Gastrocnemius medialis (tissue), 4 donors: ENCODE measurements at regions not wholly inside any gene's neighbourhood (a gene's known extent, or its start where the extent isn't known, plus 50 kb on each side); places are given as distances from the start of the nearest gene placed in this dataset.
"Not testable (repeated sequence)": the region's sequence is repeated elsewhere in the genome, so short reads cannot be mapped to it uniquely, and the experiment has no call there.

Source experiments
- ATAC-seq, 2 donors: fragments of 150-250 bp; one replicate each; pipeline ENCODE4 v1.9.1; 2016
- DNase-seq, 2 donors: peaks; one replicate each; pipeline ENCODE4 v3.0.0-alpha.2; 2019
- H3K27ac ChIP-seq, 4 donors: fragments of 200-600 bp; sonication (generic); 1 replicate in 1 of 4; 2 replicates in 3 of 4; pipeline ENCODE4 v1.5.1; 2016 to 2018; ENCODE audit warnings: mild to moderate bottlenecking in 2 of 4, moderate library complexity in 1 of 4
- H3K27me3 ChIP-seq, 3 donors: fragments of 200-600 bp; sonication (generic) in 2 of 3; 1 replicate in 1 of 3; 2 replicates in 2 of 3; pipeline versions ENCODE4 v1.5.1 to v1.6.0; 2016 to 2019; ENCODE audit warnings: mild to moderate bottlenecking in 1 of 3, moderate library complexity in 1 of 3
- H3K36me3 ChIP-seq, 2 donors: fragments of 200-600 bp; sonication (generic) in 1 of 2; one replicate each; pipeline ENCODE4 v1.5.1; 2017 to 2018
- H3K4me1 ChIP-seq, 2 donors: fragments of 200-600 bp; sonication (generic) in 1 of 2; one replicate each; pipeline ENCODE4 v1.5.1; 2016 to 2017; ENCODE audit warnings: mild to moderate bottlenecking in 2 of 2
- H3K4me3 ChIP-seq, 4 donors: fragments of 200-600 bp; sonication (generic) in 3 of 4; 1 replicate in 1 of 4; 2 replicates in 3 of 4; pipeline ENCODE4 v1.5.1; 2016 to 2019; ENCODE audit warnings: mild to moderate bottlenecking in 2 of 4
- H3K9me3 ChIP-seq, 3 donors: fragments of 200-600 bp; sonication (generic) in 2 of 3; 1 replicate in 1 of 3; 2 replicates in 2 of 3; pipeline ENCODE4 v1.5.1; 2016 to 2019
- POLR2A ChIP-seq, 2 donors: fragments of 450-650 bp; IDR thresholded peaks; one replicate each; pipeline ENCODE4 v1.6.1; 2017; ENCODE audit warnings: antibody characterized with exemption in 2 of 2, mild to moderate bottlenecking in 2 of 2, moderate library complexity in 2 of 2
- in situ Hi-C, 4 donors: fragments of 200-750 bp; cut with MboI; loops; one replicate each; pipeline versions ENCODE4 v1.15.0 to v1.8.0; 2017; ENCODE audit warnings: low sequenced_read_pairs in 4 of 4
- intact Hi-C: fragments of 100-400 bp; cut with DNase I; formaldehyde crosslinking; loops from one replicate; pipeline ENCODE4 v1.15.1; 2023; ENCODE audit warnings: low total_unique reads
- TF ChIP-seq, protein P1 (sequence below), 5 experiments: fragments of 450-650 bp in 3 of 5; fragments of 200-600 bp in 2 of 5; sonication (generic) in 2 of 5; IDR thresholded peaks in 4 of 5; conservative IDR thresholded peaks in 1 of 5; 1 replicate in 4 of 5; 2 replicates in 1 of 5; pipeline ENCODE4 v1.5.1; 2016 to 2019; ENCODE audit warnings: antibody characterized with exemption in 5 of 5, mild to moderate bottlenecking in 3 of 5, moderate library complexity in 3 of 5

DNA sequence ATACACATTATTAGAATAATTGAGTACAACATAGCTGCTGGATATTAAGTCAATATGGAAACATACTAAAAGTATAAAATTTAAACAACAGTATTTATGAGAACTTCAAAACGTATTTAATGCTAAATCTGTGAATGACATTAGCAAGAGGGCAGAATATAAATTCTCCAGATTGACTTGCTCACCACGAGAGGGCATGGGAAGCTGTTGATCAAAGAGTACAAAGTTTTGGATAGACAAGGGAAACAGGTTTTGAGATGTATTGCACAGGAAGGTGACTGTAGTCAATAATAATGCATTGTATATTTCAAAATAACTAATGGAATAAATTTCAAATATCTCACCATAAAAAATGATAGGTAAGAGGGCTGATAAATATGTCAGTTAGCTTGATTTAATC, 768.2 kb downstream of the CENPC start:
- TF ChIP-seq, protein P1, sequence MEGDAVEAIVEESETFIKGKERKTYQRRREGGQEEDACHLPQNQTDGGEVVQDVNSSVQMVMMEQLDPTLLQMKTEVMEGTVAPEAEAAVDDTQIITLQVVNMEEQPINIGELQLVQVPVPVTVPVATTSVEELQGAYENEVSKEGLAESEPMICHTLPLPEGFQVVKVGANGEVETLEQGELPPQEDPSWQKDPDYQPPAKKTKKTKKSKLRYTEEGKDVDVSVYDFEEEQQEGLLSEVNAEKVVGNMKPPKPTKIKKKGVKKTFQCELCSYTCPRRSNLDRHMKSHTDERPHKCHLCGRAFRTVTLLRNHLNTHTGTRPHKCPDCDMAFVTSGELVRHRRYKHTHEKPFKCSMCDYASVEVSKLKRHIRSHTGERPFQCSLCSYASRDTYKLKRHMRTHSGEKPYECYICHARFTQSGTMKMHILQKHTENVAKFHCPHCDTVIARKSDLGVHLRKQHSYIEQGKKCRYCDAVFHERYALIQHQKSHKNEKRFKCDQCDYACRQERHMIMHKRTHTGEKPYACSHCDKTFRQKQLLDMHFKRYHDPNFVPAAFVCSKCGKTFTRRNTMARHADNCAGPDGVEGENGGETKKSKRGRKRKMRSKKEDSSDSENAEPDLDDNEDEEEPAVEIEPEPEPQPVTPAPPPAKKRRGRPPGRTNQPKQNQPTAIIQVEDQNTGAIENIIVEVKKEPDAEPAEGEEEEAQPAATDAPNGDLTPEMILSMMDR (IDR thresholded peaks at IDR 0.05 in 4 of 5, conservative IDR thresholded peaks at IDR 0.05 in 1 of 5) = no peak
- no peak for TF ChIP-seq POLR2A (IDR thresholded peaks at IDR 0.05)
- no peak overlapping the region for H3K27ac ChIP-seq
- H3K9me3 ChIP-seq = no peaks in the 10 kb centered on the region
- no peaks in the 10 kb centered on the region for H3K4me1 ChIP-seq
- DNase-seq = no peak
- intact Hi-C loops (no loop called here), in situ Hi-C loops (no loop called here)
- ATAC-seq = no peak
- H3K27me3 ChIP-seq = no peaks in the 10 kb centered on the region
- no peak overlapping the region for H3K4me3 ChIP-seq
- H3K36me3 ChIP-seq = no peaks in the 10 kb centered on the region

DNA sequence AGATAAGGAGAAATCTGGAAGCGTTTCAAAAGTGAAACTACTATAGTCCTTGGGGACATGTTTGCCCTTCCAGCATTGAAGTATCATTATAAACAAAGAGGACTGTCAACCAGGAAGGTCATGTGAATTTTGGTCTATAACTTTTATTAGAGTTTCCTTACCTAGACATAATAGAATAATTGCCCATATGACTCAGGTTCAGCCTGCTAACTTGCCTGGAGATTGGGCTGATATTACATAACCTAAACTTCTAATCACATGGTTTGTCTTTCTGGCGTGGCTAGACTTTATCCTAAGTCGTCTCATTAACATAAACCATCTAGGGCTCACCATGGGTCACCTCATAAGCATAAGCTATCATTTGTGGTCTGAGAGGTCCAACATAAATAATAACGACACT, 775.9 kb downstream of the CENPC start:
- Histone ChIP-seq H3K36me3 (no peaks in the 10 kb centered on the region), H3K27ac (no peak overlapping the region), H3K9me3 (no peaks in the 10 kb centered on the region), H3K4me3 (no peak overlapping the region), H3K27me3 (no peaks in the 10 kb centered on the region), H3K4me1 (no peaks in the 10 kb centered on the region)
- ATAC-seq (no peak), DNase-seq (no peak)
- in situ Hi-C loops = no loop called here
- TF ChIP-seq, protein P1 (IDR thresholded peaks at IDR 0.05 in 4 of 5, conservative IDR thresholded peaks at IDR 0.05 in 1 of 5) = no peak
- TF ChIP-seq POLR2A (IDR thresholded peaks at IDR 0.05) = no peak
- intact Hi-C loops = no loop called here

DNA sequence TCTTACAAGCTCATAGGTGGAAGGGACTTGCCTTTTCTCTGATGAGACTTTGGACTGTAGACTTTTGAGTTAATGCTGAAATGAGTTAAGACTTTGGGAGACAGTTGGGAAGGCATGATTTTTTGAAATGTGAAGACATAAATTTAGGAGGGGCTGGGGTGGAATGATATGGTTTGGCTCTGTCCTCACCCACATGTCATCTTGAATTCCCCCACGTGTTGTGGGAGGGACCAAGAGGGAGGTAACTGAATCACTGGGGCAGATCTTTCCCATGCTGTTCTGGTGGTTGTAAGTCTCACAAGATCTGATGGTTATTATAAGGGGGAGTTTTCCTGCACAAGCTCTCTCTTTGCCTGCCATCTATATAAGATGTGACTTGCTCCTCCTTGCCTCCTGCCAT, 777.9 kb downstream of the CENPC start:
- H3K4me3 ChIP-seq = no peak overlapping the region
- H3K27ac ChIP-seq = no peak overlapping the region
- no peaks in the 10 kb centered on the region for H3K27me3 ChIP-seq
- ATAC-seq (no peak), DNase-seq (no peak)
- no peaks in the 10 kb centered on the region for H3K36me3 ChIP-seq
- H3K4me1 ChIP-seq = no peaks in the 10 kb centered on the region
- intact Hi-C loops (no loop called here), in situ Hi-C loops (no loop called here)
- TF ChIP-seq, protein P1 (IDR thresholded peaks at IDR 0.05 in 4 of 5, conservative IDR thresholded peaks at IDR 0.05 in 1 of 5) = no peak
- no peak for TF ChIP-seq POLR2A (IDR thresholded peaks at IDR 0.05)
- no peaks in the 10 kb centered on the region for H3K9me3 ChIP-seq

DNA sequence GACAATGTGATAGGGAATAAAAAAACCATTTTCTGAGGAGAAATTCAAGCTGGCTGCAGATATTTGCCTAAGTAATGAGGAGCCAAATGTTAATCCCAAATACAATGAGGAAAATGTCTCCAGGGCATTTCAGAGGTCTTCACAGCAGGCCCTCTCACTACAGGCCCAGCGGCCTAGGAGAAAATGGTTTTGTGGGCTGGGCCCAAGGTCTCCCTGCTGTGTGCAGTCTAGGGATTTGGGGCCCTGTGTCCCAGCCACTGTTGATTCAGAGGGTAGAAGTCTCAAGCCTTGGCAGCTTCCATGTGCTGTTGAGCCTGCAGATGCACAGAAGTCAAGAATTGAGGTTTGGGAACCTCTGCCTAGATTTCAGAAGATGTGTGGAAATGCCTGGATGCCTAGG, 778.7 kb downstream of the CENPC start:
- H3K4me1 ChIP-seq = no peaks in the 10 kb centered on the region
- H3K36me3 ChIP-seq = no peaks in the 10 kb centered on the region
- DNase-seq (no peak), ATAC-seq (no peak)
- in situ Hi-C loops (no loop called here), intact Hi-C loops (no loop called here)
- no peak overlapping the region for H3K4me3 ChIP-seq
- no peaks in the 10 kb centered on the region for H3K27me3 ChIP-seq
- TF ChIP-seq POLR2A (IDR thresholded peaks at IDR 0.05) = no peak
- TF ChIP-seq, protein P1 (IDR thresholded peaks at IDR 0.05 in 4 of 5, conservative IDR thresholded peaks at IDR 0.05 in 1 of 5) = no peak
- no peak overlapping the region for H3K27ac ChIP-seq
- no peaks in the 10 kb centered on the region for H3K9me3 ChIP-seq

DNA sequence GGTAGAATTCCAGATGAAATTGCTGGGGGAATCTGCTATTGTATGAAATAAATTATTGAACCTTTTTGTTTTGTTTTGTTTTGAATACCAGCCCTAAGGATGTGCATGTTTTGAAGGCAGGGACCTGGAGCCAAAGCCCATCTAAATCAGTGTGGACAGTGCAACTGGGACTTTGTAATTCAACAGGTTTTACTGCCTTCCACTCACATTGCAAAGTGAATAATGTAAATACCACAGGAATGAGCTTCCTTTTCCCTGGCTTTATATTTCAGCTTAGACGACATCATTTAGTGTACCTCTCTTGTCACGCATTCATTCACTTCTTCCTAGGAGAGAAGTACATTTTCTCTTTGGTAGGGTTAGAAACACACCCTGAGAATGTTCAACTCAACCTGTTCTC, 795.0 kb downstream of the CENPC start:
- no peak for ATAC-seq
- no peaks in the 10 kb centered on the region for H3K36me3 ChIP-seq
- in situ Hi-C loops = no loop called here
- no peak overlapping the region for H3K27ac ChIP-seq
- H3K9me3 ChIP-seq = no peaks in the 10 kb centered on the region
- DNase-seq = no peak
- no peak for TF ChIP-seq POLR2A (IDR thresholded peaks at IDR 0.05)
- TF ChIP-seq, protein P1 (IDR thresholded peaks at IDR 0.05 in 4 of 5, conservative IDR thresholded peaks at IDR 0.05 in 1 of 5) = no peak
- H3K4me3 ChIP-seq = no peak overlapping the region
- no peaks in the 10 kb centered on the region for H3K4me1 ChIP-seq
- intact Hi-C loops = no loop called here
- no peaks in the 10 kb centered on the region for H3K27me3 ChIP-seq

DNA sequence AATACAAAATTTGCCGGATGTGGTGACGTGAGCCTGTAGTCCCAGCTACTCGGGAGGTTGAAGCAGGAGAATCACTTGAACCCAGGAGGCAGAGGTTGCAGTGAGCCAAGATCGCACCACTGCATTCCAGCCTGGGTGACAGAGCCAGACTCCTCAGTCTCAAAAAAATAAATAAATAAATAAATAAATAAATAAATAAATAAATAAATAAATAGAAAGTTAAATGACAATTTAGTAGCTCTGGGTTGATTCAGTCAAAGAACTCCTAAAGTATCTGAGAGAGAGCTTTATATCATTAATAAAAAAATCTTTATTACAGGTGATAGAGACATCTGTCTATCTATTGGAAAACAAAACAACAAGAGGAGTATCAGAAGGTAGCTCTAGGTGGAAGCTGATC, 798.4 kb downstream of the CENPC start:
- ATAC-seq, H3K4me3 ChIP-seq, DNase-seq, H3K4me1 ChIP-seq, H3K36me3 ChIP-seq, intact Hi-C loops, H3K27me3 ChIP-seq, H3K27ac ChIP-seq, in situ Hi-C loops, H3K9me3 ChIP-seq: not testable (repeated sequence)
